ENCODE measurements at regions not wholly inside any gene's neighbourhood (a gene's known extent, or its start where the extent isn't known, plus 50 kb on each side); places are given as distances from the start of the nearest gene placed in this dataset.
A peak's percentile ranks its signal among the peaks of the same experiment; 100 is the strongest.

GRCh38 chr3:95271395-95271794, 1208.5 kb downstream of the NSUN3 start:
- TF ChIP-seq, protein P1, sequence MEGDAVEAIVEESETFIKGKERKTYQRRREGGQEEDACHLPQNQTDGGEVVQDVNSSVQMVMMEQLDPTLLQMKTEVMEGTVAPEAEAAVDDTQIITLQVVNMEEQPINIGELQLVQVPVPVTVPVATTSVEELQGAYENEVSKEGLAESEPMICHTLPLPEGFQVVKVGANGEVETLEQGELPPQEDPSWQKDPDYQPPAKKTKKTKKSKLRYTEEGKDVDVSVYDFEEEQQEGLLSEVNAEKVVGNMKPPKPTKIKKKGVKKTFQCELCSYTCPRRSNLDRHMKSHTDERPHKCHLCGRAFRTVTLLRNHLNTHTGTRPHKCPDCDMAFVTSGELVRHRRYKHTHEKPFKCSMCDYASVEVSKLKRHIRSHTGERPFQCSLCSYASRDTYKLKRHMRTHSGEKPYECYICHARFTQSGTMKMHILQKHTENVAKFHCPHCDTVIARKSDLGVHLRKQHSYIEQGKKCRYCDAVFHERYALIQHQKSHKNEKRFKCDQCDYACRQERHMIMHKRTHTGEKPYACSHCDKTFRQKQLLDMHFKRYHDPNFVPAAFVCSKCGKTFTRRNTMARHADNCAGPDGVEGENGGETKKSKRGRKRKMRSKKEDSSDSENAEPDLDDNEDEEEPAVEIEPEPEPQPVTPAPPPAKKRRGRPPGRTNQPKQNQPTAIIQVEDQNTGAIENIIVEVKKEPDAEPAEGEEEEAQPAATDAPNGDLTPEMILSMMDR (IDR thresholded peaks at IDR 0.05; ENCODE audit: low read depth, low read length), result no peak
- DNase-seq (ENCODE audit: low read depth in 2 of 2), result no peak
- no peak overlapping the region for H3K4me3 ChIP-seq (replicated peaks in 1 of 2; ENCODE audit: low read depth in 2 of 2, low read length in 2 of 2)

GRCh38 chr3:95272166-95272565, 1209.3 kb downstream of the NSUN3 start:
- TF ChIP-seq, protein P1 (IDR thresholded peaks at IDR 0.05; ENCODE audit: low read depth, low read length), result no peak
- DNase-seq (ENCODE audit: low read depth in 2 of 2), result no peak
- H3K4me3 ChIP-seq (replicated peaks in 1 of 2; ENCODE audit: low read depth in 2 of 2, low read length in 2 of 2), result no peak overlapping the region

DNA sequence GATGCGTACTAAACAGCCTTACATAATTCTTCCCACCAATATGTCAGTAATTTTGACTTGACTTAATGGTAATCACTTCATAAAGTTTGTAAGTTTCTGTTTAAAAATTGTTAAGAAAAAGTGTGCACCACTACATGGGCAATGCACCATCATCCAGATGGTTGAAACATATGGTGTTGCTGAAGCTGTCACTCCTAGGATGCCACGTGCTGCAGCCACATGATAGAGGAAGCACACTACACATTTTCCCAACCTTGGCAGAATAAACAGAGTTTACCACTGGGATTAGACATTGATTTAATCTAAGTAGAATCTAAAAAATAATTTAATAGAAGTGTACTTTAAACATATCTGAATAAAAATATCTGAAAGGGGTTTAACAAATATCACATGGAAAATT, 1209.9 kb downstream of the NSUN3 start:
- no peak overlapping the region for H3K4me3 ChIP-seq (replicated peaks in 1 of 2; ENCODE audit: low read depth in 2 of 2, low read length in 2 of 2)
- DNase-seq (ENCODE audit: low read depth in 2 of 2), result no peak
- TF ChIP-seq, protein P1 (IDR thresholded peaks at IDR 0.05; ENCODE audit: low read depth, low read length), result no peak

- TF ChIP-seq, protein P1 (IDR thresholded peaks at IDR 0.05; ENCODE audit: low read depth, low read length), result no peak
- peak in 1 of 2 donors; percentile 33 for DNase-seq (ENCODE audit: low read depth in 2 of 2)
- H3K4me3 ChIP-seq (replicated peaks in 1 of 2; ENCODE audit: low read depth in 2 of 2, low read length in 2 of 2), result no peak overlapping the region
These were observed 1214.8 kb downstream of the NSUN3 start for GRCh38 chr3:95277613-95278012.

DNA sequence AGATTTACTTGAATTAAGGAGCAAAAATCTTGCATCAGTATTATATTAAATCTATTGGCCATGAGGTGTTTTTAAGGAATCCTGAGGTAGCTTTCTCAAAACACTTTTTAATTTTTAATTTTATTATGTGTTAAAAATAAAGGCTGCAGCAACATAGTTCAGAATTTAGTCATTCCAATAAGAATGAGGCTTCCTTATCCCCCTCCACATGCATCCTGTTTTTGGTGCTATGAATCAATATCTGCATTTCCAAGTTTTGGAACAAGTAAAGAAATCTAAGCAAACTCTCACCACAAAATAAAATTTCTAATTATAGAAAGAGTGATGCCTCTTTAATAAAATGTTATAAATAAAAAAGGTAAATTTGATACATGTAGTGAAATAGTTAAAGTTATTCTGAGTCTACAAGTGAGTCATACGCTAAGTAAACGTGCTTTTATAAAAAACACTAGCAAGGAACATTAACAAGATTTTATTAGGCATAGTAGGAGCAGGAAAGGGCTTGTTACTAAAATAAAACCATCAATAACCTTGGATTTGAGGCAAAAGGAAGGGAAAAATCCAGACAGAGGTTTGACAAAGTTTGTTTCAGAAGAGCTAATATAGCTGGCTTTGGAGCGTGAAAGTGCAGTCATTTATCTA, 1218.0 kb downstream of the NSUN3 start:
- peak in 1 of 2 donors; percentile 21 for DNase-seq (ENCODE audit: low read depth in 2 of 2)
- TF ChIP-seq, protein P1 (IDR thresholded peaks at IDR 0.05; ENCODE audit: low read depth, low read length), result no peak

GRCh38 chr3:95289295-95289694, 1226.4 kb downstream of the NSUN3 start:
- TF ChIP-seq, protein P1 (IDR thresholded peaks at IDR 0.05; ENCODE audit: low read depth, low read length), result no peak
- no peak overlapping the region for H3K4me3 ChIP-seq (replicated peaks in 1 of 2; ENCODE audit: low read depth in 2 of 2, low read length in 2 of 2)
- peak; percentile 8 to 83 for DNase-seq (ENCODE audit: low read depth in 2 of 2)

More for the DNA sequence above, 1218.0 kb downstream of the NSUN3 start:
- no peak overlapping the region for H3K4me3 ChIP-seq (replicated peaks in 1 of 2; ENCODE audit: low read depth in 2 of 2, low read length in 2 of 2)

DNA sequence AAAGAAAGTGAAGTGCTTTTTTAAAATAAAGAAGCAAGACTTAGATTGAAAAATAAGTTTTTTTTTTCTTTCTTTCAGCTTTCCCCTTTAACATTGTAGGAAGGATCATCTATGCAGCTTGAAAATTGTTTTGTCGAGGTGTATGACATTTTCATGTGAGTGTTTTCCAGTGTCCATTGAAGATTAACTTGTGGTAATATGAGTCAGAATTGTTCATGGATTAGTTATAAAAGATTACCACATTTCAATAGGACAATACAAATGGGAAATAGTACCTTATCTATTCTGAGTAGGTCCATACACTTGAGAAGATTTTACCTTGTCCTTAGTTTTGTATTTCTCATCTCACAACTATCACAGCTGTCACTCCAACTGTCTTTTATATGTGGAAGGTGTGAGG, 1234.7 kb downstream of the NSUN3 start:
- H3K4me3 ChIP-seq (replicated peaks in 1 of 2; ENCODE audit: low read depth in 2 of 2, low read length in 2 of 2), result no peak overlapping the region
- TF ChIP-seq, protein P1 (IDR thresholded peaks at IDR 0.05; ENCODE audit: low read depth, low read length), result no peak
- DNase-seq (ENCODE audit: low read depth in 2 of 2), result peak in 1 of 2 donors; percentile 24

Measured in cardiac fibroblast (primary cell).